ENCODE measurements at regions not wholly inside any gene's neighbourhood (a gene's known extent, or its start where the extent isn't known, plus 50 kb on each side); places are given as distances from the start of the nearest gene placed in this dataset.

DNA sequence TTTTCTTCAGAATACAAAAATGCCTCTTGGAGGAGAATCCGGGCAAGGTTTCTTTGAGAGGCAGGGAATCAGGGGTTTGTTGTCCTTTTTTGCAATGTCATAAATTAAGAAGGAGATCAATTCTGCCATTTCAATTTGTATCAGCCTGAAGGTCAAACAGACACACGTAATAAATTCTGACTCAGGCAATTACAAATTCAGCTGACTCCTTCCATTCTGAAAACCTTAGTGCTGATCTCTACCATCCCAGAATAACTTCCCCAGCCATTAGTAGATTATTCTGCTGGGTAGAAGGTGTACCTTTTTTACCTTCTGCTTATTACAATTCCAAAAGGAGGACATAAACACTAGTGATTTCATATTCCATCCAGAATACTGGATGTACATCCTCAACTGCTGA, 516.6 kb downstream of the AGTPBP1 start:
- TF ChIP-seq, protein P1, sequence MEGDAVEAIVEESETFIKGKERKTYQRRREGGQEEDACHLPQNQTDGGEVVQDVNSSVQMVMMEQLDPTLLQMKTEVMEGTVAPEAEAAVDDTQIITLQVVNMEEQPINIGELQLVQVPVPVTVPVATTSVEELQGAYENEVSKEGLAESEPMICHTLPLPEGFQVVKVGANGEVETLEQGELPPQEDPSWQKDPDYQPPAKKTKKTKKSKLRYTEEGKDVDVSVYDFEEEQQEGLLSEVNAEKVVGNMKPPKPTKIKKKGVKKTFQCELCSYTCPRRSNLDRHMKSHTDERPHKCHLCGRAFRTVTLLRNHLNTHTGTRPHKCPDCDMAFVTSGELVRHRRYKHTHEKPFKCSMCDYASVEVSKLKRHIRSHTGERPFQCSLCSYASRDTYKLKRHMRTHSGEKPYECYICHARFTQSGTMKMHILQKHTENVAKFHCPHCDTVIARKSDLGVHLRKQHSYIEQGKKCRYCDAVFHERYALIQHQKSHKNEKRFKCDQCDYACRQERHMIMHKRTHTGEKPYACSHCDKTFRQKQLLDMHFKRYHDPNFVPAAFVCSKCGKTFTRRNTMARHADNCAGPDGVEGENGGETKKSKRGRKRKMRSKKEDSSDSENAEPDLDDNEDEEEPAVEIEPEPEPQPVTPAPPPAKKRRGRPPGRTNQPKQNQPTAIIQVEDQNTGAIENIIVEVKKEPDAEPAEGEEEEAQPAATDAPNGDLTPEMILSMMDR (IDR thresholded peaks at IDR 0.05), result no peak
- no peak for TF ChIP-seq EZH2 (IDR thresholded peaks at IDR 0.05; ENCODE audit: borderline replicate concordance, insufficient read depth, low read depth, low read length, poor library complexity, severe bottlenecking)

Measured in B cell (primary cell).